SK-N-SH treated with all-trans-retinoic acid at 6 μM for 48 hours (cell line): ENCODE measurements at regions not wholly inside any gene's neighbourhood (a gene's known extent, or its start where the extent isn't known, plus 50 kb on each side); places are given as distances from the start of the nearest gene placed in this dataset.

Experiments
- ATAC-seq: fragments of 200-7000 bp; cut with Tn5 transposase; 3 replicates; pipeline ENCODE4 v1.9.1; 2020; ENCODE audit warnings: mild to moderate bottlenecking, moderate library complexity
- ARNTL ChIP-seq: fragments of 450-650 bp; formaldehyde crosslinking; IDR thresholded peaks from 2 replicates; pipeline ENCODE4 v1.5.0; 2020; ENCODE audit warnings: low read depth, mild to moderate bottlenecking, moderate library complexity, borderline replicate concordance
- BACH2 ChIP-seq: fragments of 250-450 bp; sonication (Bioruptor Pico); IDR thresholded peaks from 2 replicates; pipeline ENCODE4 v1.9.0; 2021; ENCODE audit warnings: mild to moderate bottlenecking, borderline replicate concordance
- CREB5 ChIP-seq: fragments of 250-450 bp; sonication (Bioruptor Pico); IDR thresholded peaks from 2 replicates; pipeline ENCODE4 v1.5.1; 2020; ENCODE audit warnings: low read depth, mild to moderate bottlenecking, moderate library complexity
- CSDC2 ChIP-seq: fragments of 250-450 bp; sonication (Bioruptor Pico); IDR thresholded peaks from 2 replicates; pipeline ENCODE4 v1.5.0; 2020; ENCODE audit warnings: mild to moderate bottlenecking, moderate library complexity
- ESRRG ChIP-seq: fragments of 250-450 bp; sonication (Bioruptor Pico); IDR thresholded peaks from 2 replicates; pipeline ENCODE4 v1.6.1; 2021; ENCODE audit warnings: mild to moderate bottlenecking
- GLIS3 ChIP-seq: fragments of 250-450 bp; sonication (Bioruptor Pico); IDR thresholded peaks from 2 replicates; pipeline ENCODE4 v1.5.0; 2020; ENCODE audit warnings: mild to moderate bottlenecking, moderate library complexity
- ISL1 ChIP-seq: fragments of 250-450 bp; sonication (Bioruptor Pico); IDR thresholded peaks from 2 replicates; pipeline ENCODE4 v2.1.2; 2022; ENCODE audit warnings: mild to moderate bottlenecking, moderate library complexity
- OSR1 ChIP-seq: fragments of 250-450 bp; sonication (Bioruptor Pico); IDR thresholded peaks from 2 replicates; pipeline ENCODE4 v1.8.0; 2022; ENCODE audit warnings: moderate library complexity, mild to moderate bottlenecking, inconsistent platforms
- PATZ1 ChIP-seq: fragments of 250-450 bp; sonication (Bioruptor Pico); IDR thresholded peaks from 2 replicates; pipeline ENCODE4 v1.8.0; 2020; ENCODE audit warnings: mild to moderate bottlenecking, moderate library complexity, borderline replicate concordance
- POU6F1 ChIP-seq: fragments of 250-450 bp; sonication (Bioruptor Pico); IDR thresholded peaks from 2 replicates; pipeline ENCODE4 v1.8.0; 2021; ENCODE audit warnings: low read depth, mild to moderate bottlenecking, moderate library complexity, borderline replicate concordance
- RARB ChIP-seq: fragments of 250-450 bp; sonication (Bioruptor Pico); IDR thresholded peaks from 2 replicates; pipeline ENCODE4 v1.8.0; 2021; ENCODE audit warnings: mild to moderate bottlenecking, moderate library complexity
- SNAI2 ChIP-seq: fragments of 250-450 bp; sonication (Bioruptor Pico); IDR thresholded peaks from 2 replicates; pipeline ENCODE4 v1.5.0; 2020; ENCODE audit warnings: mild to moderate bottlenecking, moderate library complexity
- TCF4 ChIP-seq: fragments of 250-450 bp; sonication (Bioruptor Pico); IDR thresholded peaks from 2 replicates; pipeline ENCODE4 v1.8.0; 2021; ENCODE audit warnings: mild to moderate bottlenecking, moderate library complexity, borderline replicate concordance
- TOX ChIP-seq: fragments of 250-450 bp; sonication (Bioruptor Pico); IDR thresholded peaks from 2 replicates; pipeline ENCODE4 v1.8.0; 2021; ENCODE audit warnings: mild to moderate bottlenecking, moderate library complexity, borderline replicate concordance
- ZC3H10 ChIP-seq: fragments of 250-450 bp; sonication (Bioruptor Pico); IDR thresholded peaks from 2 replicates; pipeline ENCODE4 v1.5.1; 2021; ENCODE audit warnings: mild to moderate bottlenecking, moderate library complexity
- ZFP3 ChIP-seq: fragments of 250-450 bp; sonication (Bioruptor Pico); IDR thresholded peaks from 2 replicates; pipeline ENCODE4 v1.5.0; 2020; ENCODE audit warnings: mild to moderate bottlenecking, moderate library complexity
- ZNF565 ChIP-seq: fragments of 450-650 bp; formaldehyde crosslinking; conservative IDR thresholded peaks from 2 replicates; pipeline ENCODE4 v1.5.0; 2020; ENCODE audit warnings: low read depth, mild to moderate bottlenecking, moderate library complexity
- ZNF70 ChIP-seq: fragments of 450-650 bp; formaldehyde crosslinking; IDR thresholded peaks from 2 replicates; pipeline ENCODE4 v1.5.0; 2020; ENCODE audit warnings: mild to moderate bottlenecking, moderate library complexity
- TF ChIP-seq, protein P1 (sequence below): fragments of 250-450 bp; sonication (Bioruptor Pico); IDR thresholded peaks from 2 replicates; pipeline ENCODE4 v1.5.0; 2020; ENCODE audit warnings: mild to moderate bottlenecking, moderate library complexity

- ATAC-seq, result no peak
- TF ChIP-seq TOX (CRISPR knock-in tag), result no peak
- TF ChIP-seq TCF4 (CRISPR knock-in tag), result no peak
- no peak for TF ChIP-seq ISL1 (CRISPR knock-in tag)
- TF ChIP-seq POU6F1 (CRISPR knock-in tag), result no peak
- no peak for TF ChIP-seq OSR1 (CRISPR knock-in tag)
- TF ChIP-seq CSDC2 (CRISPR knock-in tag), result no peak
- TF ChIP-seq ZC3H10 (CRISPR knock-in tag), result no peak
- no peak for TF ChIP-seq ZFP3 (CRISPR knock-in tag)
- TF ChIP-seq ZNF70 (CRISPR knock-in tag), result no peak
- no peak for TF ChIP-seq RARB (CRISPR knock-in tag)
- TF ChIP-seq CREB5 (CRISPR knock-in tag), result no peak
- TF ChIP-seq, protein P1, sequence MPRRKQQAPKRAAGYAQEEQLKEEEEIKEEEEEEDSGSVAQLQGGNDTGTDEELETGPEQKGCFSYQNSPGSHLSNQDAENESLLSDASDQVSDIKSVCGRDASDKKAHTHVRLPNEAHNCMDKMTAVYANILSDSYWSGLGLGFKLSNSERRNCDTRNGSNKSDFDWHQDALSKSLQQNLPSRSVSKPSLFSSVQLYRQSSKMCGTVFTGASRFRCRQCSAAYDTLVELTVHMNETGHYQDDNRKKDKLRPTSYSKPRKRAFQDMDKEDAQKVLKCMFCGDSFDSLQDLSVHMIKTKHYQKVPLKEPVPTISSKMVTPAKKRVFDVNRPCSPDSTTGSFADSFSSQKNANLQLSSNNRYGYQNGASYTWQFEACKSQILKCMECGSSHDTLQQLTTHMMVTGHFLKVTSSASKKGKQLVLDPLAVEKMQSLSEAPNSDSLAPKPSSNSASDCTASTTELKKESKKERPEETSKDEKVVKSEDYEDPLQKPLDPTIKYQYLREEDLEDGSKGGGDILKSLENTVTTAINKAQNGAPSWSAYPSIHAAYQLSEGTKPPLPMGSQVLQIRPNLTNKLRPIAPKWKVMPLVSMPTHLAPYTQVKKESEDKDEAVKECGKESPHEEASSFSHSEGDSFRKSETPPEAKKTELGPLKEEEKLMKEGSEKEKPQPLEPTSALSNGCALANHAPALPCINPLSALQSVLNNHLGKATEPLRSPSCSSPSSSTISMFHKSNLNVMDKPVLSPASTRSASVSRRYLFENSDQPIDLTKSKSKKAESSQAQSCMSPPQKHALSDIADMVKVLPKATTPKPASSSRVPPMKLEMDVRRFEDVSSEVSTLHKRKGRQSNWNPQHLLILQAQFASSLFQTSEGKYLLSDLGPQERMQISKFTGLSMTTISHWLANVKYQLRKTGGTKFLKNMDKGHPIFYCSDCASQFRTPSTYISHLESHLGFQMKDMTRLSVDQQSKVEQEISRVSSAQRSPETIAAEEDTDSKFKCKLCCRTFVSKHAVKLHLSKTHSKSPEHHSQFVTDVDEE (CRISPR knock-in tag), result no peak
- no peak for TF ChIP-seq SNAI2 (CRISPR knock-in tag)
Measured at GRCh38 chr5:54656261-54656728, 138.7 kb downstream of the SNX18 start.

GRCh38 chr5:54655761-54656160, 138.2 kb downstream of the SNX18 start:
- ATAC-seq, result no peak
- TF ChIP-seq GLIS3 (CRISPR knock-in tag) (no peak), ZFP3 (CRISPR knock-in tag) (no peak), ZNF565 (no peak), TOX (CRISPR knock-in tag) (no peak), CSDC2 (CRISPR knock-in tag) (no peak), CREB5 (CRISPR knock-in tag) (no peak), ISL1 (CRISPR knock-in tag) (no peak), ARNTL (no peak), BACH2 (no peak), SNAI2 (CRISPR knock-in tag) (no peak)

DNA sequence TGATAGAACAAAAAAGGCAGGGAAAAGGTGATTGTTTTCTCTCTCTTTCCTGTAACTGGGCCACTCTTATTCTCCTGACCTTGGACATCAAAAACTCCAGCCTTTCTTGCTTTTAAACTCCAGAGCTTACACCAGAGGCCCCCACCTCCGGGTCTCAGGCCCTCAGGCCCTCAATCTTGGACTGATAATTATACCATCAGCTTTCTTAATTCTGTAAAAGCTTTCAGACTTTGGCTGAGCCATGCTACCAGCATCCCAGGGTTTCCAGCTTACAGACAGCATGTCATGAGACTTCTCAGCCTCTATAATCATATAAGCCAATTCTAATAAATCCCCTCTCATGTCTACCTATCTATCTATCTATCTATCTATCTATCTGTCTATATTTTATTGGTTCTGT, 137.7 kb downstream of the SNX18 start:
- no peak for ATAC-seq

More for the DNA sequence above, 137.7 kb downstream of the SNX18 start:
- TF ChIP-seq GLIS3 (CRISPR knock-in tag), result no peak
- TF ChIP-seq TOX (CRISPR knock-in tag), result no peak
- no peak for TF ChIP-seq POU6F1 (CRISPR knock-in tag)
- no peak for TF ChIP-seq ZC3H10 (CRISPR knock-in tag)
- TF ChIP-seq OSR1 (CRISPR knock-in tag), result no peak
- no peak for TF ChIP-seq CREB5 (CRISPR knock-in tag)
- no peak for TF ChIP-seq PATZ1 (CRISPR knock-in tag)
- no peak for TF ChIP-seq ZNF70 (CRISPR knock-in tag)
- no peak for TF ChIP-seq ESRRG (CRISPR knock-in tag)
